Testis (tissue), 2 donors: ENCODE measurements at regions not wholly inside any gene's neighbourhood (a gene's known extent, or its start where the extent isn't known, plus 50 kb on each side); places are given as distances from the start of the nearest gene placed in this dataset.

Experiments
- DNase-seq: peaks from one replicate; pipeline ENCODE4 v3.0.0-alpha.2; 2019
- H3K27ac ChIP-seq, 2 donors: fragments of 200-600 bp; sonication (generic); one replicate each; pipeline ENCODE4 v1.5.1; 2019
- H3K27me3 ChIP-seq: fragments of 200-600 bp; sonication (generic); one replicate; pipeline ENCODE4 v1.5.1; 2019
- H3K36me3 ChIP-seq: fragments of 200-600 bp; sonication (generic); one replicate; pipeline ENCODE4 v1.5.1; 2017; ENCODE audit warnings: low read depth; ENCODE audit errors: missing control alignments
- H3K4me1 ChIP-seq: fragments of 200-600 bp; sonication (generic); one replicate; pipeline ENCODE4 v1.5.1; 2019
- H3K4me3 ChIP-seq, 2 donors: fragments of 200-600 bp; sonication (generic); one replicate each; pipeline ENCODE4 v1.5.1; 2017 to 2019
- H3K9me3 ChIP-seq: fragments of 200-600 bp; sonication (generic); one replicate; pipeline ENCODE4 v1.5.1; 2017
- POLR2A ChIP-seq: fragments of 450-650 bp; IDR thresholded peaks from one replicate; pipeline ENCODE4 v1.6.1; 2017; ENCODE audit warnings: antibody characterized with exemption, mild to moderate bottlenecking, moderate library complexity
- WGBS, 2 donors: methylation state at CpG; one replicate each; pipeline ENCODE4 v1.1.5; 2018; 5-methylcytosine and 5-hydroxymethylcytosine counted together
- intact Hi-C: fragments of 100-400 bp; cut with DNase I; formaldehyde crosslinking; loops from one replicate; pipeline ENCODE4 v1.15.1; 2023; ENCODE audit warnings: low total_unique reads
- TF ChIP-seq, protein P1 (sequence below), 3 experiments: fragments of 450-650 bp in 2 of 3; fragments of 200-600 bp in 1 of 3; sonication (generic) in 1 of 3; IDR thresholded peaks; one replicate each; pipeline ENCODE4 v1.5.1; 2016 to 2019; ENCODE audit warnings: antibody characterized with exemption in 3 of 3, mild to moderate bottlenecking in 2 of 3, moderate library complexity in 1 of 3

DNA sequence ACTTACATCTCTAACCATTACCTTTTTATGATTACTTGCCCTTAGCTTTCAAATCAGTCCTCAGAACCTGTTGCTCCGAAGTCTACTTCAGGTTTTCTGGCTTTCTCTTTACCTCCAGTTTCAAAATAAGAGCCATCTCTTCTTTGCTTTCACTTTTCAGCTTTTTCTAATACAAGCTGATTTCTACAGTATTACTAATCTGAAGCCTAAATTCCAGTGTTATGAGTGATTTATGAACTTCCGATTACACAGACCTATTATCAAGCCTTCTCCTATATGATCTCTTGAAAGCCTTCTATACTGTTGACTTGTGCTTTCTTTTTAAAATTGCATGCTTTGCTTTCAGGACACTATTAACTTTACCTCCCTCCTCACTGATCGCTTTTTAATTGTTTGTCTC is 1307.8 kb upstream of the CELF2 start:
- Histone ChIP-seq H3K4me1 (no peaks in the 10 kb centered on the region), H3K9me3 (no peaks in the 10 kb centered on the region), H3K27ac (no peak overlapping the region), H3K27me3 (no peaks in the 10 kb centered on the region), H3K4me3 (no peak overlapping the region), H3K36me3 (no peaks in the 10 kb centered on the region)
- TF ChIP-seq POLR2A: no peak
- TF ChIP-seq, protein P1, sequence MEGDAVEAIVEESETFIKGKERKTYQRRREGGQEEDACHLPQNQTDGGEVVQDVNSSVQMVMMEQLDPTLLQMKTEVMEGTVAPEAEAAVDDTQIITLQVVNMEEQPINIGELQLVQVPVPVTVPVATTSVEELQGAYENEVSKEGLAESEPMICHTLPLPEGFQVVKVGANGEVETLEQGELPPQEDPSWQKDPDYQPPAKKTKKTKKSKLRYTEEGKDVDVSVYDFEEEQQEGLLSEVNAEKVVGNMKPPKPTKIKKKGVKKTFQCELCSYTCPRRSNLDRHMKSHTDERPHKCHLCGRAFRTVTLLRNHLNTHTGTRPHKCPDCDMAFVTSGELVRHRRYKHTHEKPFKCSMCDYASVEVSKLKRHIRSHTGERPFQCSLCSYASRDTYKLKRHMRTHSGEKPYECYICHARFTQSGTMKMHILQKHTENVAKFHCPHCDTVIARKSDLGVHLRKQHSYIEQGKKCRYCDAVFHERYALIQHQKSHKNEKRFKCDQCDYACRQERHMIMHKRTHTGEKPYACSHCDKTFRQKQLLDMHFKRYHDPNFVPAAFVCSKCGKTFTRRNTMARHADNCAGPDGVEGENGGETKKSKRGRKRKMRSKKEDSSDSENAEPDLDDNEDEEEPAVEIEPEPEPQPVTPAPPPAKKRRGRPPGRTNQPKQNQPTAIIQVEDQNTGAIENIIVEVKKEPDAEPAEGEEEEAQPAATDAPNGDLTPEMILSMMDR (IDR thresholded peaks at IDR 0.05): no peak
- 72 to 80% methylated on average over 3 of the region's 3 CpGs for WGBS, 2 donors
- DNase-seq: no peak
- intact Hi-C loops: no loop called here

DNA sequence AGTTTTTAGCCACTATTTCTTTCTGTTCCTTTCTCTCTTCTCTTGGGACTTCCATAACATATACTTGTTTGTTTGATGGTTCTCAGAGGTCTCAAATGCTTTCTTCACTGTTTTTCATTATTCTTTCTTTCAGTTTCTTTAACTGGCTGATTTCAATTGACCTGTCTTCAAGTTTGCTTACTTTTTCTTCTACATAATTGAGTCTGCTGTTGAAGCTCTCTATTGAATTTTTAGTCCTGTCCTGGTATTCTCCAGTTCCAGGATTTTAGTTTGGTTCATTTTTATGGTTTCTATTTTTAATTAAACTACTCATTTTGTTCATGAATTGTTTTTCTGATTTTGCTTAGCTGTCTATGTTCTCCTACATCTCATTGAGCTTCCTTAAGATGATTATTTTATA is 1305.3 kb upstream of the CELF2 start:
- Histone ChIP-seq H3K27ac (no peak overlapping the region), H3K36me3 (no peaks in the 10 kb centered on the region), H3K27me3 (no peaks in the 10 kb centered on the region), H3K4me1 (no peaks in the 10 kb centered on the region), H3K4me3 (no peak overlapping the region), H3K9me3 (no peaks in the 10 kb centered on the region)
- intact Hi-C loops: no loop called here
- DNase-seq: no peak
- TF ChIP-seq, protein P1 (IDR thresholded peaks at IDR 0.05): no peak
- TF ChIP-seq POLR2A: no peak

DNA sequence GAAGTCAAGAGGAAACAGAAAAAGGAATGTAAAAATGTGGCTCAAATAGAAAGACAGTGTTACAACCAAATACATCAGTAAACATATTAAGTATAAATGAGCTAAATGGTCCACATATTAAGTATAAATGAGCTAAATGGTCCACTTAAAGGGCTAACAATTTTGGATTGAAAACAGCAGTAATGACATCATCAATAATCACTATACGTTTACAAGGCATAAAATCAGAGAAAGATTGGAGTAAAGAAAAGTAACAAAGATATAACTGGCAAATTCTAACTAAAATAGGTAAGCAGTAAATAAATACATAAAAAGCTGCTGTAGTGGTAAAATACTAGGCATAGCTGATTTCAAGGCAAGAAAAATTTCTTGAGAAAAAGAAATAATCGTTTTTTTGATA is 1298.4 kb upstream of the CELF2 start:
- WGBS, 2 donors: 75 to 76% methylated on average over 2 of the region's 2 CpGs
- Histone ChIP-seq H3K9me3 (no peaks in the 10 kb centered on the region), H3K36me3 (no peaks in the 10 kb centered on the region), H3K27me3 (no peaks in the 10 kb centered on the region), H3K4me3 (no peak overlapping the region), H3K27ac (no peak overlapping the region), H3K4me1 (no peaks in the 10 kb centered on the region)
- intact Hi-C loops: no loop called here
- TF ChIP-seq, protein P1 (IDR thresholded peaks at IDR 0.05): no peak
- TF ChIP-seq POLR2A: no peak
- DNase-seq: no peak

DNA sequence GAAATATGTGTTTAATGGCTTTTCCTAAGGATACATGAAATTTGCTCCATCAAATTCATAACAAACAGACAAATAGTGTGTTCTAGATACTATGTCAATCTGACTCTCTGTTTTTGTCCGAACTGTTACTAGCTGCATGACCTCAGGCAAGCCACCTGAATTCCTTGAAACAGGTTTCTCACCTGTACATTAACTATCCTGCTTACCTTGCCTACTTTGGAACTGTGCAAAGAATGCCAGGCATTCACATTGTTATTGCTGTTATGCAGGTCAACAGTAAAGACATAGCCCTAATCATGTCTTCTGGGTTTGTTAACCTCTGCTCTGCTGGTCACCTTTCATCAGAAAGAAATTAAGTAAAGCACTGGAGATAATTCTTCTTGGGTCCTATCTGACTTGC is 1283.9 kb upstream of the CELF2 start:
- WGBS, 2 donors: 58 to 82% methylated on average over 1 of the region's 1 CpG
- Histone ChIP-seq H3K36me3 (no peaks in the 10 kb centered on the region), H3K9me3 (no peaks in the 10 kb centered on the region), H3K27me3 (no peaks in the 10 kb centered on the region), H3K4me3 (no peak overlapping the region), H3K27ac (no peak overlapping the region), H3K4me1 (no peaks in the 10 kb centered on the region)
- intact Hi-C loops: no loop called here
- TF ChIP-seq, protein P1 (IDR thresholded peaks at IDR 0.05): no peak
- no peak for TF ChIP-seq POLR2A
- DNase-seq: no peak

DNA sequence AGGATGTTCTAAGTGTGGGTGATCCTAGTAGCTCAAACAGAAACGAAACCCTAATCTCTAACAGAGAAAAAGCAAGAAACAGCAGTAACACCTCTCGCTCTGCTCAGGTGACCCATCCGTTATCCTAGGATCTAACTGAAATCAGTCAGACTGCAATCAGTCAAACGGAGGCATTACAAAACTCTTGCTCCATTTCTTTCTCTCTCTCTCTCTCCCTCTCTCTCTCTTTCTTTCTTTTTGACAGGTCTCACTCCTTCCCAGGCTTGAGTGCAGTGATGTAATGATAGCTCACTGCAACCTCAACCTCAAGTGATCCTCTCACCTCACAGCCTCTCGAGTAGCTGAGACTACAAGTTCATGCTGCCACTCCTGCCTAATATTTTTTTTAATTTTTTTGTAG is 1283.5 kb upstream of the CELF2 start:
- Histone ChIP-seq H3K27ac (no peak overlapping the region), H3K9me3 (no peaks in the 10 kb centered on the region), H3K36me3 (no peaks in the 10 kb centered on the region), H3K27me3 (no peaks in the 10 kb centered on the region), H3K4me1 (no peaks in the 10 kb centered on the region), H3K4me3 (no peak overlapping the region)
- 73 to 84% methylated on average over 5 of the region's 5 CpGs for WGBS, 2 donors
- intact Hi-C loops: no loop called here
- DNase-seq: no peak
- TF ChIP-seq POLR2A: no peak
- TF ChIP-seq, protein P1 (IDR thresholded peaks at IDR 0.05): no peak
